ENCODE measurements at regions not wholly inside any gene's neighbourhood (a gene's known extent, or its start where the extent isn't known, plus 50 kb on each side); places are given as distances from the start of the nearest gene placed in this dataset.

- Mint-ChIP-seq H3K36me3 (ENCODE audit: low read depth) (no peaks in the 10 kb centered on the region), H3K4me1 (ENCODE audit: low read depth) (no peaks in the 10 kb centered on the region), H3K27ac (no peak overlapping the region), H3K4me3 (no peak overlapping the region), H3K27me3 (ENCODE audit: low read depth) (no peaks in the 10 kb centered on the region), H3K9me3 (no peaks in the 10 kb centered on the region)
- no peak for DNase-seq (ENCODE audit: low spot score)
Observed at GRCh38 chr3:159236321-159236720, 434.5 kb downstream of the MFSD1 start.

GRCh38 chr3:159237226-159237625, 435.4 kb downstream of the MFSD1 start:
- no peaks in the 10 kb centered on the region for H3K4me1 Mint-ChIP-seq (ENCODE audit: low read depth)
- no peaks in the 10 kb centered on the region for H3K27me3 Mint-ChIP-seq (ENCODE audit: low read depth)
- DNase-seq (ENCODE audit: low spot score), result no peak
- H3K9me3 Mint-ChIP-seq, result no peaks in the 10 kb centered on the region
- no peak overlapping the region for H3K4me3 Mint-ChIP-seq
- H3K27ac Mint-ChIP-seq, result no peak overlapping the region
- H3K36me3 Mint-ChIP-seq (ENCODE audit: low read depth), result no peaks in the 10 kb centered on the region

DNA sequence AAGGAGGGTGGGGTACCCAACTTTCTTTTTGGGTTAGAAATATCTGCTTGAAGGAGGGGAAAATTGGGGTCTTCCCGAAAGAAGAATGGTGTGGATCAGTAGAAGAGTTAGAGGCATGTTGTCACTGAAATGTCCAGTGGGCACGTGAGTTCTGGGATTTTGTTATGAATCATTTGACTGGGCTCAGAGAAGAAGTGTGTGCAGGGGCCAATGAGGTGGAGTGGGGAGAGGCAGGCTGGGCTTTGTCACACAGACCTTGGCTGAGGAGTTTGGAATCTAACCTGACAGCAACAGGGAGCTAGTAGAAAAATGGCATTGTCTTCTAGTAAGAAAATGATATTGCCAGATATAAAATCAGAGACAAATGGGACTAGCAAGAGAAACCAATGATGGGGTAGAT, 436.8 kb downstream of the MFSD1 start:
- no peaks in the 10 kb centered on the region for H3K4me1 Mint-ChIP-seq (ENCODE audit: low read depth)
- H3K36me3 Mint-ChIP-seq (ENCODE audit: low read depth), result no peaks in the 10 kb centered on the region
- no peaks in the 10 kb centered on the region for H3K9me3 Mint-ChIP-seq
- DNase-seq (ENCODE audit: low spot score), result no peak
- H3K27me3 Mint-ChIP-seq (ENCODE audit: low read depth), result no peaks in the 10 kb centered on the region
- no peak overlapping the region for H3K27ac Mint-ChIP-seq
- H3K4me3 Mint-ChIP-seq, result no peak overlapping the region

- no peaks in the 10 kb centered on the region for H3K27me3 Mint-ChIP-seq (ENCODE audit: low read depth)
- H3K4me1 Mint-ChIP-seq (ENCODE audit: low read depth), result no peaks in the 10 kb centered on the region
- H3K9me3 Mint-ChIP-seq, result no peaks in the 10 kb centered on the region
- DNase-seq (ENCODE audit: low spot score), result no peak
- H3K36me3 Mint-ChIP-seq (ENCODE audit: low read depth), result no peaks in the 10 kb centered on the region
- no peak overlapping the region for H3K4me3 Mint-ChIP-seq
- no peak overlapping the region for H3K27ac Mint-ChIP-seq
Observed at GRCh38 chr3:159239059-159239458, 437.2 kb downstream of the MFSD1 start.

DNA sequence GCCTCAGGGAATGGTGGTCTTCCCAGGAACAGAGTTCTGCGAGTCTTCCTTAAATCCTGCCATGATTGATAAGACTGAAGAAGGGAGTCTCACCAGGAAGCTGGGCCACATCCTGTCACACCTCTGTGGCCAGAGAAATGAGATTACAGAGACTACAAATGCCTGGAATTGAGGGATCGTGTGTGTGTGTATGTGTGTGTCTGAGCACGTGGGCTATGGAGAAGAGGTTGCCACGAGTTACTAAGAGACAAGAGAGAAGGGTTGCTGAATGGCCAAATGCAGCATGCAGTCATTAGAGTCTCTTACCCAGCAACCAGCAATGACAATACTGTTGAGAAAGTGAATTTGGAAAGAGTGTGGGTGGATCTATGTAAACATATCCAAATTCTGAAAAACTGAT, 443.1 kb downstream of the MFSD1 start:
- no peak for DNase-seq (ENCODE audit: low spot score)
- Mint-ChIP-seq H3K36me3 (ENCODE audit: low read depth) (no peaks in the 10 kb centered on the region), H3K27me3 (ENCODE audit: low read depth) (no peaks in the 10 kb centered on the region), H3K27ac (no peak overlapping the region), H3K4me1 (ENCODE audit: low read depth) (no peaks in the 10 kb centered on the region), H3K9me3 (no peaks in the 10 kb centered on the region), H3K4me3 (no peak overlapping the region)

GRCh38 chr3:159245871-159246270, 444.0 kb downstream of the MFSD1 start:
- Mint-ChIP-seq H3K36me3 (ENCODE audit: low read depth) (no peaks in the 10 kb centered on the region), H3K27ac (no peak overlapping the region), H3K27me3 (ENCODE audit: low read depth) (no peaks in the 10 kb centered on the region), H3K9me3 (no peaks in the 10 kb centered on the region), H3K4me3 (no peak overlapping the region), H3K4me1 (ENCODE audit: low read depth) (no peaks in the 10 kb centered on the region)
- no peak for DNase-seq (ENCODE audit: low spot score)

- Mint-ChIP-seq H3K27me3 (ENCODE audit: low read depth) (no peaks in the 10 kb centered on the region), H3K27ac (no peak overlapping the region), H3K4me3 (no peak overlapping the region), H3K36me3 (ENCODE audit: low read depth) (no peaks in the 10 kb centered on the region), H3K4me1 (ENCODE audit: low read depth) (no peaks in the 10 kb centered on the region), H3K9me3 (no peaks in the 10 kb centered on the region)
- DNase-seq (ENCODE audit: low spot score), result no peak
Observed at GRCh38 chr3:159246385-159246784, 444.5 kb downstream of the MFSD1 start.

GRCh38 chr3:159249472-159250174, 447.8 kb downstream of the MFSD1 start:
- DNase-seq (ENCODE audit: low spot score), result no peak
- peaks cover 1% of the 10 kb centered on the region for H3K36me3 Mint-ChIP-seq (ENCODE audit: low read depth)
- no peak overlapping the region for H3K27ac Mint-ChIP-seq
- H3K4me3 Mint-ChIP-seq, result no peak overlapping the region
- no peaks in the 10 kb centered on the region for H3K4me1 Mint-ChIP-seq (ENCODE audit: low read depth)
- H3K27me3 Mint-ChIP-seq (ENCODE audit: low read depth), result no peaks in the 10 kb centered on the region
- H3K9me3 Mint-ChIP-seq, result peaks cover 17% of the 10 kb centered on the region

- Mint-ChIP-seq H3K36me3 (ENCODE audit: low read depth) (peaks cover 1% of the 10 kb centered on the region), H3K27ac (no peak overlapping the region), H3K9me3 (peaks cover 17% of the 10 kb centered on the region), H3K4me1 (ENCODE audit: low read depth) (no peaks in the 10 kb centered on the region), H3K27me3 (ENCODE audit: low read depth) (peaks cover 4% of the 10 kb centered on the region), H3K4me3 (no peak overlapping the region)
- no peak for DNase-seq (ENCODE audit: low spot score)
Observed at GRCh38 chr3:159250961-159251360, 449.1 kb downstream of the MFSD1 start.

- H3K27ac Mint-ChIP-seq, result no peak overlapping the region
- H3K4me1 Mint-ChIP-seq (ENCODE audit: low read depth), result no peaks in the 10 kb centered on the region
- DNase-seq (ENCODE audit: low spot score), result no peak
- H3K9me3 Mint-ChIP-seq, result peaks cover 17% of the 10 kb centered on the region
- no peak overlapping the region for H3K4me3 Mint-ChIP-seq
- H3K36me3 Mint-ChIP-seq (ENCODE audit: low read depth), result peaks cover 1% of the 10 kb centered on the region
- peaks cover 5% of the 10 kb centered on the region for H3K27me3 Mint-ChIP-seq (ENCODE audit: low read depth)
Observed at GRCh38 chr3:159252274-159252673, 450.4 kb downstream of the MFSD1 start.

DNA sequence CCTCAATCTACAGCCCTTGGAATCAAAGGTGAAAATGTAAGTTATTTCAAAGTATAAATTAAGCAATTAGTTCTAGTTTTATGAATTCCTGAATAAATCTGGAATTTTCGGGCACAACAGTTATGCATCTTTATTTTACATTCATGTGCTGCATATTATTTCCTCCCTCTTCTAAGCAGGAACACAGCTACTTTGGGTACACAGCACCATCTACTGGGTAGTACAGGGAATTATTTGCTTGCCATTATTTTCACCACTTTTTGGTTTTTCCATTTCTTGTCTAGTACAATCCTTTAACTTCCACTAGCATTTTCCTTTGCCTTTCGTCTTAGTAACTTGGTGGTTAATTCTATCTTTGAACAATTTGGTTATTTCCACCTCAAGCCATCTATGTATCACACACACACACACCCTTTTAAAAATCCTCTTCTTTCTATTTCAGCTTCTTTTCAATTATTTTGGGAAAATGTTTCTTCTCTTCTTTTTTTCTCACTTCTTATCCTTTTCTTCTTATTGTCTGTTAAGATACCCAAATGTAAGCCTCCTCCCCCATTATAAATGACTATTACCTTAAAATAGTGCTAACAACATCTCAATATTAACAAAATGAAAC, 451.0 kb downstream of the MFSD1 start:
- Mint-ChIP-seq H3K9me3 (peaks cover 17% of the 10 kb centered on the region), H3K27me3 (ENCODE audit: low read depth) (peaks cover 7% of the 10 kb centered on the region), H3K4me1 (ENCODE audit: low read depth) (no peaks in the 10 kb centered on the region), H3K4me3 (no peak overlapping the region), H3K36me3 (ENCODE audit: low read depth) (peaks cover 1% of the 10 kb centered on the region), H3K27ac (no peak overlapping the region)
- no peak for DNase-seq (ENCODE audit: low spot score)

- H3K27ac Mint-ChIP-seq, result no peak overlapping the region
- H3K4me1 Mint-ChIP-seq (ENCODE audit: low read depth), result no peaks in the 10 kb centered on the region
- peaks cover 1% of the 10 kb centered on the region for H3K36me3 Mint-ChIP-seq (ENCODE audit: low read depth)
- H3K9me3 Mint-ChIP-seq, result peaks cover 17% of the 10 kb centered on the region
- peaks cover 7% of the 10 kb centered on the region for H3K27me3 Mint-ChIP-seq (ENCODE audit: low read depth)
- no peak for DNase-seq (ENCODE audit: low spot score)
- H3K4me3 Mint-ChIP-seq, result no peak overlapping the region
Observed at GRCh38 chr3:159253860-159254259, 452.0 kb downstream of the MFSD1 start.

DNA sequence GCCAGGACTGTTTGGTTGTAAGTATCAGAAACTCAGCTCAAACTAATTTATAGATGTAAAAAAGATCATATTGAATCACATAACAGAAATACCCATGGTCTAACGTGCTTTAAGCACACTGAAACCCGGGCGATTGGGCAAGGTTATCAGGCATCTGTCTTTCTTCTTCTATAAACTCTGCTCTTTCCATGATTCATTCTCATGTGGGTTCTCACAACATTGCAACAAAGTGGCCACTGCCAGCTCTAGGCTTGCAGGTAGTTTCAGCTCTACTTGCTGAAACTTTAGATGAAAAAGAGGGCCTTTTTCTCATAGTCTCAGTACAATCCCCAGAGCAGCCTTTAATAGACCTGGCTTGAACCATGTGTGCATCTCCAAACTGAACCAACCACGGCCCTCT, 456.1 kb downstream of the MFSD1 start:
- H3K4me1 Mint-ChIP-seq (ENCODE audit: low read depth), result no peaks in the 10 kb centered on the region
- no peak overlapping the region for H3K4me3 Mint-ChIP-seq
- H3K9me3 Mint-ChIP-seq, result peaks cover 6% of the 10 kb centered on the region
- peaks cover 10% of the 10 kb centered on the region for H3K27me3 Mint-ChIP-seq (ENCODE audit: low read depth)
- DNase-seq (ENCODE audit: low spot score), result no peak
- peaks cover under 1% of the 10 kb centered on the region for H3K36me3 Mint-ChIP-seq (ENCODE audit: low read depth)
- no peak overlapping the region for H3K27ac Mint-ChIP-seq

DNA sequence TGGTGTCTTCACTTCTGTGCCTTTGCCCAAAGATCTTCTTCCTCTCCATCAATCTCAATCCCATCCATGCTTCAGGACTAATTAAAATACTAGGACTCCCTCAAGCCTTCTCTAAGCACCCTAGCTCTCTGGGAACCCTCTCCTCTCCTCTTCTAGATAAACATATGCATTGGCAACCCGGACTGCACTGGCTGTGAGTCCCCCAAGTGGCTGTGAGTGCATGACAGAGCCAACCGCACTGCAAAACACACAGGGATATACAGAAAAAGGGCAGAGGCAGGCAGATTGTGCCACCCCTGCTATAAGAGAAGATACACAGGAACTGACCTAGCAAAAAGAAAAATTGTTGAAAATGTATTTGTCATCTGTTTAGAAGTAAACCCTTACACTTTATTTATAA, 457.1 kb downstream of the MFSD1 start:
- no peak overlapping the region for H3K27ac Mint-ChIP-seq
- no peak for DNase-seq (ENCODE audit: low spot score)
- peaks cover 10% of the 10 kb centered on the region for H3K27me3 Mint-ChIP-seq (ENCODE audit: low read depth)
- H3K4me3 Mint-ChIP-seq, result no peak overlapping the region
- no peaks in the 10 kb centered on the region for H3K36me3 Mint-ChIP-seq (ENCODE audit: low read depth)
- no peaks in the 10 kb centered on the region for H3K9me3 Mint-ChIP-seq
- no peaks in the 10 kb centered on the region for H3K4me1 Mint-ChIP-seq (ENCODE audit: low read depth)

All from T-helper 2 cell treated with Interferon-gamma antibody and Interleukin-4, amounts not matched to agents 5 μg/mL and 100 μg/mL, for 36 hours (primary cell).